ENCODE measurements at regions not wholly inside any gene's neighbourhood (a gene's known extent, or its start where the extent isn't known, plus 50 kb on each side); places are given as distances from the start of the nearest gene placed in this dataset.

- Histone ChIP-seq H3K36me3 (ENCODE audit: control insufficient read depth in 2 of 2, insufficient read depth in 1 of 2, low read length in 2 of 2) (peaks cover 0 to 7% of the 10 kb centered on the region in 2 experiments; a peak in 1 of 3 replicates), H3K4me1 (ENCODE audit: control insufficient read depth, insufficient read depth, low read length) (peaks cover 19% of the 10 kb centered on the region), H3K27ac (ENCODE audit: extremely low read depth, low read depth, low read length) (no peak overlapping the region), H3K9me3 (ENCODE audit: control insufficient read depth, insufficient read depth, low read depth, low read length) (no peaks in the 10 kb centered on the region), H3K4me3 (ENCODE audit: low read depth, low read length) (no peak overlapping the region)
- TF ChIP-seq HOXC10 (CRISPR knock-in tag; IDR thresholded peaks at IDR 0.05) (no peak), ZNF837 (tag by site-specific recombination; IDR thresholded peaks at IDR 0.05) (no peak), ZBTB7A (tag by site-specific recombination; IDR thresholded peaks at IDR 0.05; ENCODE audit: low read depth) (no peak), ELK4 (IDR thresholded peaks at IDR 0.05; ENCODE audit: borderline replicate concordance, low read depth, low read length) (no peak), ZNF544 (tag by site-specific recombination; IDR thresholded peaks at IDR 0.05) (no peak), OSR2 (tag by site-specific recombination; IDR thresholded peaks at IDR 0.05) (no peak), PRDM1 (tag by site-specific recombination; IDR thresholded peaks at IDR 0.05) (no peak), ZNF132 (tag by site-specific recombination; IDR thresholded peaks at IDR 0.05; ENCODE audit: borderline replicate concordance) (no peak), RBAK (tag by site-specific recombination; IDR thresholded peaks at IDR 0.05) (no peak), ZNF2 (tag by site-specific recombination; IDR thresholded peaks at IDR 0.05) (no peak)
- ChIA-PET POLR2A (interaction anchor here (0.6 kb wide), 1 partner anchor 279 kb away, joined by 3 read pairs; no protein-coding TSS in a partner anchor), CTCF (interaction anchor here (0.9 to 1.1 kb wide), 2 partner anchors 11 to 304 kb away, joined by 3 to 4 read pairs; no protein-coding TSS in a partner anchor)
These were observed 154.4 kb downstream of the BBOX1 start for GRCh38 chr11:27194976-27195375.

GRCh38 chr11:27193434-27194225, 153.0 kb downstream of the BBOX1 start:
- H3K9me3 ChIP-seq (ENCODE audit: control insufficient read depth, insufficient read depth, low read depth, low read length) = no peaks in the 10 kb centered on the region
- H3K4me3 ChIP-seq (ENCODE audit: low read depth, low read length) = no peak overlapping the region
- peaks cover 0 to 5% of the 10 kb centered on the region in 2 experiments; a peak in 1 of 3 replicates for H3K36me3 ChIP-seq (ENCODE audit: control insufficient read depth in 2 of 2, insufficient read depth in 1 of 2, low read length in 2 of 2)
- POLR2A ChIA-PET = no interaction called here
- peaks cover 19% of the 10 kb centered on the region for H3K4me1 ChIP-seq (ENCODE audit: control insufficient read depth, insufficient read depth, low read length)
- H3K27ac ChIP-seq (ENCODE audit: extremely low read depth, low read depth, low read length) = no peak overlapping the region
- TF ChIP-seq ZNF423 (tag by site-specific recombination; IDR thresholded peaks at IDR 0.05) (no peak), ZNF664 (tag by site-specific recombination; IDR thresholded peaks at IDR 0.05) (no peak), SETDB1 (IDR thresholded peaks at IDR 0.05; ENCODE audit: insufficient read length, low read length) (no peak)
- CTCF ChIA-PET = interaction anchor here (0.6 to 1.1 kb wide), 3 partner anchors 10 to 305 kb away, joined by 3 to 5 read pairs (median 3); no protein-coding TSS in a partner anchor

- peaks cover 15% of the 10 kb centered on the region for H3K4me1 ChIP-seq (ENCODE audit: control insufficient read depth, insufficient read depth, low read length)
- H3K36me3 ChIP-seq (ENCODE audit: control insufficient read depth in 2 of 2, insufficient read depth in 1 of 2, low read length in 2 of 2) = peaks cover 0 to 5% of the 10 kb centered on the region in 2 experiments; a peak in 1 of 3 replicates
- no peak overlapping the region for H3K4me3 ChIP-seq (ENCODE audit: low read depth, low read length)
- ChIA-PET POLR2A (no interaction called here), CTCF (interaction anchor here (0.6 to 1.6 kb wide), 3 partner anchors 8 to 175 kb away, joined by 3 to 4 read pairs (median 4); no protein-coding TSS in a partner anchor)
- H3K9me3 ChIP-seq (ENCODE audit: control insufficient read depth, insufficient read depth, low read depth, low read length) = no peaks in the 10 kb centered on the region
- no peak for TF ChIP-seq ZNF514 (tag by site-specific recombination; IDR thresholded peaks at IDR 0.05)
- no peak for TF ChIP-seq ZSCAN16 (tag by site-specific recombination; IDR thresholded peaks at IDR 0.05)
- TF ChIP-seq ZBTB1 (tag by site-specific recombination; IDR thresholded peaks at IDR 0.05) = no peak
- no peak for TF ChIP-seq ZNF449 (tag by site-specific recombination; IDR thresholded peaks at IDR 0.05)
- TF ChIP-seq ZNF707 (tag by site-specific recombination; IDR thresholded peaks at IDR 0.05) = no peak
- no peak for TF ChIP-seq YY1 (tag by site-specific recombination; IDR thresholded peaks at IDR 0.05)
- TF ChIP-seq ZNF2 (tag by site-specific recombination; IDR thresholded peaks at IDR 0.05) = no peak
- TF ChIP-seq ZNF292 (tag by site-specific recombination; IDR thresholded peaks at IDR 0.05; ENCODE audit: borderline replicate concordance, low read depth) = no peak
- no peak for TF ChIP-seq ZBTB17 (tag by site-specific recombination; IDR thresholded peaks at IDR 0.05)
- TF ChIP-seq ZNF354C (tag by site-specific recombination; IDR thresholded peaks at IDR 0.05; ENCODE audit: borderline replicate concordance, low read depth) = no peak
- TF ChIP-seq ZSCAN23 (tag by site-specific recombination; IDR thresholded peaks at IDR 0.05) = no peak
- H3K27ac ChIP-seq (ENCODE audit: extremely low read depth, low read depth, low read length) = no peak overlapping the region
These were observed 151.6 kb downstream of the BBOX1 start for GRCh38 chr11:27192184-27192583.
